COR-L47 (cell line): ENCODE measurements at regions not wholly inside any gene's neighbourhood (a gene's known extent, or its start where the extent isn't known, plus 50 kb on each side); places are given as distances from the start of the nearest gene placed in this dataset.
"Not testable (repeated sequence)": the region's sequence is repeated elsewhere in the genome, so short reads cannot be mapped to it uniquely, and the experiment has no call there.

Experiments
- DNase-seq: peaks from one replicate; lab custom pipeline; 2025; lab: John Stamatoyannopoulos, UW

DNA sequence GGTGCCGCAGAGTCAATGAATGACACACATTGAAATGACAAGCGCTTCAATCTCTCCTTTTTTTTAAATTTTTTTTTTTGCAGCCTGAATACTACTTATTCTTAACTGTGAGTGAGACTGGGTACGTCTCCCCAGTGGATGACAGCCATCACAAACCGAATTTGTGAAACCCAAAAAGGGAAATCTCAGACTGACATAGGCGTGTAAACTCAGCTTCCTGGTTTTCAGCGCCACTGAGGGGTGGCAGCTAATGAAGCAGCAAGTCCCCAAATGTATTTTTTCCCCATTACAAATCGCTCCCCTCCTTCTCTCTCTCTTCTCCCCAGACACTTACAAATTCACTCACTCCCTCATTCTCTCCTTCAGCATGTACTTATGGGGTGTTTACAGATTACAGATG, 196.0 kb downstream of the MAF start:
- no peak for DNase-seq

DNA sequence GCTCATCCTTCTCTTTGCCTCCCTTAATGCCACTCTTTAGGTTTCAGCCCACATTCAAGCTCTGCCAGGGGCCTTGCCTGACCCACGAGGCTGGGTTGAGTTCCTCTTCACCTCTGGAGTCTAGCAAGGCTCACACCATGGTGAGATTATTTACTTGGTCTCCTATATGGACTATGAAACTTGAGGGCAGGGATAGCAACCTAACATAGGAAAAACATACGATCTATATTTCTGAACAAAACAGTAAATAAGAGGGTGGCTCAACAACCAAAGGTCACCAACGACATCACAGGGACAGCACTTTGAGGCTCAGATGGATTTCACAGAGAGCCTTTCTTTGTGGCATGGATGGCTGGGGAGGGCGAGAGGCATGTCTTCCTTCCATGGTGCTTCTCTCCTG, 197.0 kb downstream of the MAF start:
- DNase-seq = no peak

GRCh38 chr16:79402920-79403319, 197.6 kb downstream of the MAF start:
- no peak for DNase-seq

- no peak for DNase-seq
These were observed 198.2 kb downstream of the MAF start for GRCh38 chr16:79402356-79402755.

GRCh38 chr16:79401782-79402181, 198.8 kb downstream of the MAF start:
- no peak for DNase-seq

DNA sequence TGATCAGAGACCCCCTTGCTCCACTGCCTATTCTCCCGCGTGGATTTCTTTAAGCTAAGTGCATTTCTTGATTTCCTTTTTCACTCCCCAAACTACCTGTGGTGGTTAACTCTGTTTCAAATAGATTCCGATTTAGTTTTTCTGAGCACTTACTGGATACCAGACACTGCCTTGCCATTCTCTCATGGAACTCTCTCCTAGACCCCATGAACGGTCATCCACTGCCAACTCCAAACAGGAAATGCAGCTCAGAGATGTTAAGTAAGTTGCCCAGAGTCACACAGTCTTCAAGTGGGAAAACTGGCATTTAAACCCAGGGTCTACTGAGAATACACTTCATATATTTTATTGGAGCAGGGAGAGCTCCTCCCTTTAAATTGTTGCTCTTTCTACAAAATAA, 199.4 kb downstream of the MAF start:
- no peak for DNase-seq

- DNase-seq = no peak
These were observed 199.9 kb downstream of the MAF start for GRCh38 chr16:79400462-79401149.

- no peak for DNase-seq
These were observed 204.9 kb downstream of the MAF start for GRCh38 chr16:79395591-79395990.

DNA sequence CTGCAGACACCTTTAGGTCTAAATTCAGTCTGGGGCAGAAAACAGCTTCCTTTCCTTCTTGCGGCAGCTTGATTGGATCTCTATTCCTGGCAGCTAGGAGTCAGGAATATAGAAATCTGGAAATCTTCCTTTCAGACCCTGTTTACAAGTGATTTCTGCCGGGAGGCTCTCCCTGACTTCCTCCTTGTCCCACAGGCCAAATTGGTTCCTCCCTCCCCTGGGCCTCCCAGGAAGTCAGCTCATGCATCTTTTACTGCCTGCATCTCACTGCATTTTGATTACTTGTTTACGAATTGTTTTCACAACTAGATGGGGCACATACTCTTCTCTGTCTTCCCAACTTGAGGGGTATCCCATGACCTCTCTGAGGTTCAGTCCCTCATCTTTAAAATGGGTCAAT, 206.3 kb downstream of the MAF start:
- DNase-seq = no peak

DNA sequence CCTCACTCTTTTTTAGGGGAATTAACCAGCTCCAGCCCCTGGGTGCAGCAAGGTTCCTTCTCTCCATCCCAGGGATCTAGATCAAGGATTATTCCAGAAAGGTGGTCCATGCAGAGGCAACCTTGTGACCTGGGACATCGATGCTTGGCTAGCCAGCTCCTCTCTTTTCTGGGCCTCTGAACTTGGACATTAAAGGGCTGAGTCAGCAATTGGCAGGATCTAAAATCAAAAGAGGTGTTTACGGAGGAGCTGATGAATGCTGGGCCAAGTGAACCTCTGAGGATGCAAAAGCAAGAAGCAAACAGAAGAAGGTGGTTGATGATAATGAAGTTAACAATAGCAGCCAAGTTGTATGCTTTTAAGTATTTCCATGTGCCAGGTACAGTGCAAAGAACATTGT, 207.0 kb downstream of the MAF start:
- no peak for DNase-seq

DNA sequence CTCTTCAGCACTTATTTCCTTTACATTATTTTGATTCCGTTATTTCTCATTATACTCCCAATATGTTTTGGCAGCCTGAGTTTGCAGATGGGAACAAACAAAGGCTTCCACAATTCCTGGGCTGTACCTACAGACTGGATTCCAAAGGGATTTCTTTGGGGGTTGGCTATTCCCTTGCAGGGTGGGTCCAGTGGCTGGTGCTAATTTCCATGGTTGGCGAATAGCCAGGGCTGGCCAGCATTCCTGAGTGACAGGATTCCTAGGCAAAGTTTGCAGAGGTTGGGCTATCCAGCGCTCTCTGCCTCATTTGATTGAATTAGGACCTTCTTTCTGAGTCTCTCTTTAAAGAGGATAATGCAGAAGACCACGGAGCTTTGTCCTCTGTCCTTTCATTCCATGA, 207.4 kb downstream of the MAF start:
- DNase-seq = no peak

DNA sequence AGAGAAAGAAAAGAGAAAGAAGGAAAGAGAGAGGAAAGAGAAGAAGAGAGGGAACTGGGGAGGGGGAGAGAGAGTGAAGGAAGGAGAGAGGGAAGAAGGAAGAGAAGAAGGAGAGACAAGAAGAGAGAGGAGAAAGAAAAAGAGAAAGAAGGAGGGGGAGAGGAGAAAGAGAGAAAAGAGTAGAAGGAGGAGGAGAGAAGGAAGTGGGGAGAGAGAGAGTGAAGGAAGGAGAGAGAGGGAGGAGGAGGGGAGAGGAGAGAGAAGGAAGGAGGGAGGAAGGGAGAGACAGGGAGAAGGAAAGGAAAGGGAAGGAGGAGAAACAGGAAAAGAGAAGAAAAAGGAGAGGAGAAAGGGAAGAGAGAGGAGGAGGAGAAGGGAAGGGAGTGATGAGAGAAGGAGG, 208.5 kb downstream of the MAF start:
- no peak for DNase-seq

DNA sequence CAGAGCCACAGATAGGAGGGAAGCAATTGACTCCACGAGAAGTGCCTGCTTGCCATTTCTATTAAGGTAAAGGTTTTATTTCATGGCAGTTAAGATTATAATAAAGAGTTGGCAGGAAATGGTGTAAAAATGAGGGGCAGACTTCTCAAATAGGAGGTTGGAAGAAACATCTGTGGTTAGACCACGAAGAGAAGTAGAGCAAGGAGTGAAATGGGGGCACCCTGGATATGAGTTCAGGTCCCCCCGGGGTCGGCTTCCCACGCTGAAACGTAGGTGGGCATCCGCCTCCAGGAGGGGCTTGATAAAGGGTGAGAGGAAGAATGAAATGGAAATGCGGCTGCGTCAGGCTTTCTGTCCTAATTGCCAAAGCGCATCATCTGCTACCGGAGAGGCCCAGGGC, 209.1 kb downstream of the MAF start:
- no peak for DNase-seq

GRCh38 chr16:79390481-79391051, 210.0 kb downstream of the MAF start:
- DNase-seq = no peak

DNA sequence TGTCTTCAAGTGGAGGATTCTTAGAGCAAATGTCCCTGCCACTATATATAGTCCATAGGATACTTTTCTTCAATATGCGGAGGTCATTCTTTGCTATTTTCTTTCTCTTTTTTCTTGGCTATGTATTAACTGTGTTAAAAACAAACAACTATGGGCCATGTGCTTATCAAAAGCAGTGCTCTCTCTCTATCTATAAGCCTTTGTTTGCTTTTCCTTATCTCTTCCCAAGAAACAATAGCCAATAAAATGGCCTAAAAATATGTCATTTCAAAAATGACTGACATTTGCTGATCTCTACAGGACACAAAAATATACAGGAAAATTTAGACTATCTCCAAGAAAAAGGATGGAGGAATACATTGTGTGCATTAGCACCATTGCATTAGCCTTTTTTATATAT, 212.1 kb downstream of the MAF start:
- DNase-seq = no peak

- no peak for DNase-seq
These were observed 214.2 kb downstream of the MAF start for GRCh38 chr16:79386299-79386698.

DNA sequence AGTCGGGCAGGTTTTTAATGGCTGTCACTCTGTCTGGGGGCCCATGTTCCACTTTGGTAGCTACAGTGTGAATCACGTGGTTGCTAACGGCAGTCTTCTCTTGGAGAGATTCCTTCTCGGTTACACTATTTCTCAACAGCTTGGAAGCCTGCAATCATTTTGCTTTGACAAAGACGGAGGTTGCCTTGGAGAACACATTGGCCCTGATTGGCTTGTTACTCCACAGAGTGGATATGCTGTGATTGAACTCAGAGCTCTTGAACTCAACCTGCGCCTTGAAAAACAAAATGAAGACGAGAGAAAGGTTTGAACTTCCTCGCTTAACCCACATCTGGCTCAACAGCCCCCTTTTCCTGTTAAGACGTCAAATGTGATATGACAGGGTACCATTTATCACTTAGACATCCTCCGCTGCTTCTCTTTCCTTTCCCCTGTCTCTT, 218.9 kb downstream of the MAF start:
- DNase-seq = no peak

DNA sequence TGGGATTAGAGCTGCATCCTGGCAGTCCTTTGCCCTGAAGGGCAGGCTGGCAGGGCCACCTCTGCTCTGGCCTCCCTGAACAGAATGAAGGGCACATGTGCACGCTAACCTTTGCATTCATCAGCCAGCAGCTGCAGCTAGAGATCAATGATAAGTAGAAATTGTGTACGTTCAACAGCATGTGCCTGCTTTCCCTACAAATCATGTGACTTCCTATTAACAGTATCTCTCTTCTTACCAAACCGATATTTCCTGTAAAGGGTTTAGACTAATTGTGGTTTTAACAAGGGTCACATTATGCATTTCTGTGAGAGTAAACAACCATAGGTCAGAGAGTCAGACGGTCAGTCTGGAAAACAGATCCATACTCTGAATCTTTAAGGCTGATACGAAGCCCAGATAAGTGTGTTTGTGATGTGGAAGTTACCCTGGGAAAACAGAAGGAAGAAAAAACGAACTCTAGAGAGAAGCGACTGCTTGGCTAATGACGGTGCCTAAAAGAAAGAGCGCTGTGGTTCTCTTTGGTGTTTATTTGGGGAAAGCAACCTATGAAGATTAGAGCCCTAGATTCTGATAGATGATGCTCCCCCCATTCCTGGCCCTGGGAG, 219.4 kb downstream of the MAF start:
- no peak for DNase-seq

DNA sequence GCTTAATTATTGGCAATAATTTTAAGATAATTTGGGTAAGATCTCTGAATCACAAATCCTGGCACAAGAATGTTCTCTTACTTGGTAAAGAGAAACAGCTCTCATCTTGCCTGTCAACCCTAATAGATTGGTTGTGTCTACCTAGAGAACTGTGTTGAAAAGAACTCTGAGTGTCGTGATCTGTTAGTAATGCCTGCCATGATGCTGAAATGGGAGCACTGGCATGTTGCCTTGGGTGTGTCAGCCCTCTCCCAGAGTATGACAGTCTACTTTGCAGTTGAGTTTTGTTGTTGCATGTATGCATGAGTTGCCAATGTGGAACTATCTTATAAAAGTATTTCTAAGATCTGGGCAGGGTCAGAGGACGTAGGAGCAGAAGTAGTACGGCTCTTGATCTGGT, 221.4 kb downstream of the MAF start:
- no peak for DNase-seq

GRCh38 chr16:79377082-79377481, 223.5 kb downstream of the MAF start:
- not testable (repeated sequence) for DNase-seq

GRCh38 chr16:79375351-79375750, 225.2 kb downstream of the MAF start:
- no peak for DNase-seq

GRCh38 chr16:79372503-79373184, 227.9 kb downstream of the MAF start:
- no peak for DNase-seq

- no peak for DNase-seq
These were observed 229.8 kb downstream of the MAF start for GRCh38 chr16:79370736-79371135.
